ENCODE measurements at regions not wholly inside any gene's neighbourhood (a gene's known extent, or its start where the extent isn't known, plus 50 kb on each side); places are given as distances from the start of the nearest gene placed in this dataset.
"Not testable (repeated sequence)": the region's sequence is repeated elsewhere in the genome, so short reads cannot be mapped to it uniquely, and the experiment has no call there.

GRCh38 chr2:211157211-211157610 lies 600.8 kb downstream of the CPS1 start:
- no peak for DNase-seq

GRCh38 chr2:211157856-211158463 lies 601.6 kb downstream of the CPS1 start:
- DNase-seq: no peak

DNA sequence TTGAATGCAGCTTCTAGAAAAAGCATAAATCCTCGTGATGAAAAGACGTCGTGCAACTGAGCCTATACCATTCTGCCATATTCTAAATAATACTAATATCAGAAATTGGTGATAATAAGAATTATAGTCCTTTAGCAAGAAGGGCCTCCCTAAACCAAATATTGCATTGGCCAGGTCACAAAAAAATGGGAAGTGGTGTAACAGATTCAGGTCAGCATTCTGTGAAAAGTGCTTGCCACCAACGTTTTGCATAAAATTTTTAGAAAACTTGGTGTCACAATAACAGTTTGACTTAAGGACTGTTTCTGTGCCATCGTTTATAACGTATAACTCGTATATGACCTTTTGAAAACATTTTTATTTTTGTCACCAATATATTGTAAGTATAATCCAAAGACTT lies 603.6 kb downstream of the CPS1 start:
- no peak for DNase-seq

DNA sequence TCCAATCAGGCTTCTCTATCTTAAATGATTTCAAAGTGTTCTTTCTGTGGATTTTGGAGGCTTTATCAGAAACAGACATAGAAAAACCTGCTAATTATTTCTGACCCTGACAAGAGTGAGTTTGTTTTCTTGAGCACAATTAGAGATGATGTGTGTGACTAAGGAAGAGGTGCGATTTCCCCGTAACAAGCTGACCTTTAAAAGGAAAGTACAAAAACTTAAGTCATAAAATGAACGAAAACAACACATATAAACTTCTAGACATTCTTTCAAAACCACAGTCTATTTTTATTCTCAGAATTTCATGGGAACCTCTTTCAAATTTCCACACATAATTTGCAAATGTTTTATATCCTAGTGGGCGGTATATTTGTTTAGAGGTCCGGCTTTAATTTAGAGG lies 604.8 kb downstream of the CPS1 start:
- DNase-seq: no peak

DNA sequence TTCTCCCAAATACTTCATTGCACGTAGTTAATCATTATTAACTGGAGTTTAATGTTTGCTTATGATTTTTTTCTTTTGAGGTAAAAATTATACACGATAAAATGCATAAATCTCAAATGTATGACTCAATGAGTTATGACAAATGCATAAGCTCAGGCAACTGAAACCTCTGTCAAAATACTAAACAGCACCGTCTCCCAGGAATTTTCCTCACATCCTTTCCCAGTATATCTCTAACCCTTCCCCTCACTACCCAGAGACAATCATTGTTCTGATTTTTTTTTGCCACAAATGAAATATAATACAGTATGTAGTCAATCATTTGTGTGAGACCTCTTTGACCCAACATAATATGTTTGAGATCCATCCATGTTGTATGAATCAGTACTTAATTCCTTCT lies 606.5 kb downstream of the CPS1 start:
- DNase-seq: no peak

DNA sequence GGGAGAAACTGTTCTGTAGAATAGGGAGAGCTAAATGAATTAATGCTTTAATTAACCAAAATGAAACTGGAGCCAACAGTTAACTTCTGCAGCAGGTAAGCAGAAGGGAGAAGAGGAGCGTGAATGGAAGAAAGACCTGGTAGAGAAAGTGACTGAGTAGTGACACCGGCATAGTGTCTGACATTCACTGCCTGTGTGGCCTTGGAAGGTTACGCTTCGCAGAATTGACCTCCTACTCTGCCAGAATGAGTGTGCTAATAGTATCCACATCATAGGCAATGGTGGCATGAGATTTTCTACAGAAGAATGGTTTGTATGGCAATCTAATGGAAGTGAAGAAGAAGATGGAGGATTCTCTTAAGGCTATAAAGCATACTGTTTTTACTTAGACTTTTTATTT lies 614.4 kb downstream of the CPS1 start:
- no peak for DNase-seq

GRCh38 chr2:211174021-211174420 lies 617.6 kb downstream of the CPS1 start:
- DNase-seq: no peak

GRCh38 chr2:211174631-211175030 lies 618.2 kb downstream of the CPS1 start:
- no peak for DNase-seq

GRCh38 chr2:211175956-211176355 lies 619.6 kb downstream of the CPS1 start:
- no peak for DNase-seq

- DNase-seq: no peak
Observed at GRCh38 chr2:211176514-211177141, 620.2 kb downstream of the CPS1 start.

DNA sequence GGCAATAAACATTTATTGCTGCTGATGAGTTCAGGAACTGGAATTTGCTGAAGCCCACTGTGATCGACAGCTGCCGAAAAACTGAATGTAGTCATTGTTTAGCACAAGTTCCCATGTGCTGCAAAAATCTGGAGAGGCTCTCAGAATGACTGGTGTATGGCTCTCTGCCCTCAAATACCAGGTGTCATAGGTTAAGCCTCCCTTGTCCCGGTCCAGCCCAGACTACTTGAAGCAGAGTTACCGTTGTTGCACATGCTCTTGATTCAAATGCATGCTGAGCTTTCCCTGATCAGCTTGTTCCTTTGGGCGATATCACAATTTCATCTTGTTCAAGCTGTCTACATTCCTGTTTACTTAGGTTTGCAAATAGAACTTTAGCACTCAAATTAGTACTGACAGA lies 625.2 kb downstream of the CPS1 start:
- DNase-seq: no peak

GRCh38 chr2:211187602-211188001 lies 631.2 kb downstream of the CPS1 start:
- DNase-seq: no peak

GRCh38 chr2:211203986-211204385 lies 647.6 kb downstream of the CPS1 start:
- no peak for DNase-seq

- DNase-seq: no peak
Observed at GRCh38 chr2:211204456-211204855, 648.1 kb downstream of the CPS1 start.

- no peak for DNase-seq
Observed at GRCh38 chr2:211204902-211205301, 648.5 kb downstream of the CPS1 start.

DNA sequence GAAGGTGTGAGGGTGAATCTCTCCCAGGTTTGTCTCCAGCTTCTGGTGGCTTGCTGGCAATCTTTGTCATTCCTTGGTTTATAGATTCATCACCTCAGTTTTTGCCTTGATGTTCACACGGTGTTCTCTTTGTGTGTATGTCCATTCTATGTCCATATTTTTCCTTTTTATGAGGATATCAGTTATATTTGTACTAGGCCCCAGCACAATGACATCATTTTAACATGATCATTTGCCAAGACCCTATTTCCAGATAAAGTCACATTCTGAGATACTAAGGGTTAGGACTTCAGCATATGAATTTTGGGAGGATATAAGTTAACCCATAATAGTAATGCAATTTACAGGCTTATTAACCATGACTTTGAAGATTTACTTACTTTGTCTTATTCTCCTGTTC lies 649.0 kb downstream of the CPS1 start:
- no peak for DNase-seq

- DNase-seq: no peak
Observed at GRCh38 chr2:211205836-211206235, 649.4 kb downstream of the CPS1 start.

GRCh38 chr2:211216221-211216620 lies 659.8 kb downstream of the CPS1 start:
- no peak for DNase-seq

DNA sequence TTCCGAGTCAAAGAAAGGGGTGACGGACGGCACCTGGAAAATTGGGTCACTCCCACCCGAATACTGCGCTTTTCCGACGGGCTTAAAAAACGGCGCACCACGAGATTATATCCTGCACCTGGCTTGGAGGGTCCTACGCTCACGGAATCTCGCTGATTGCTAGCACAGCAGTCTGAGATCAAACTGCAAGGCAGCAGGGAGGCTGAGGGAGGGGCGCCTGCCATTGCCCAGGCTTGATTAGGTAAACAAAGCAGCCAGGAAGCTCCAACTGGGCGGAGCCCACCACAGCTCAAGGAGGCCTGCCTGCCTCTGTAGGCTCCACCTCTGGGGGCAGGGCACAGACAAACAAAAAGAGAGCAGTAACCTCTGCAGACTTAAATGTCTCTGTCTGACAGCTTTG lies 663.1 kb downstream of the CPS1 start:
- DNase-seq: not testable (repeated sequence)

- no peak for DNase-seq
Observed at GRCh38 chr2:211225784-211226183, 669.4 kb downstream of the CPS1 start.

DNA sequence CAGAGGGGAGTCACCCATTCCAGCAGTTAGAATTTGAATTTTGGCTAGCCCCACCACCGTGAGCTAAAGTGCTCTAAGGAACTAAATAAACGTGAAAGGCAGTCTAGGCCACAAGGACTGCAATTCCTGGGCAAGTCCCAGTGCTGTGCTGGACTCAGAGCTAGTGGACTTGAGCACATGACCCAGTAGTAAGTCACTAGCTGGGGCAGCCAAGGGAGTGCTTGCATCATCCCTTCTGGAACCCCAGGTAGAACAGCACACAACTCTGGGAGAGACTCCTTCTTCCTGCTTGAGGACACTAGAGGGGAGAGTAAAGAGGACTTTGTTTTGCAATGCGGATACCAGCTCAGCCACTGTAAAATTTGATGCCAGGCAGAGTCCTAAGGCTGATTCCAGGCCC lies 672.2 kb downstream of the CPS1 start:
- no peak for DNase-seq

GRCh38 chr2:211237586-211238275 lies 681.3 kb downstream of the CPS1 start:
- DNase-seq: no peak

- no peak for DNase-seq
Observed at GRCh38 chr2:211241891-211242290, 685.5 kb downstream of the CPS1 start.

DNA sequence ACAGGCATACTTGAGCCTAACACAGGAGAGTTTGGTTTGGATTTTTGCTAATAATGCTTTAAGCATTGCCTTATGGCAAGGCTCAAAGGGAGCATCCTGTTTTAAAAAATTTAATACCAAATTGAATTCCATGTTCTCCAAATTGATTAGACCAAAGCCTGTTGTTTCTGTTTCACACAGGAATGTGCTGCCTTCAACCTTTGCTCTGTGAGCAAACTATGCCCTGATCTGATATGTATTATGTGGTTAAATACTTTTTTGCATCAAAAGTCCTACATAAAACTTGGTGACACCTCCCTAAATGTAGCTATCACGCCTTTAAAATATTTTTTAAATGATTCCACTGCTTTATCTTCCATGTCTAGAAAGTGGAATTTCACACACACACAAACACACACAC lies 691.4 kb downstream of the CPS1 start:
- no peak for DNase-seq

DNA sequence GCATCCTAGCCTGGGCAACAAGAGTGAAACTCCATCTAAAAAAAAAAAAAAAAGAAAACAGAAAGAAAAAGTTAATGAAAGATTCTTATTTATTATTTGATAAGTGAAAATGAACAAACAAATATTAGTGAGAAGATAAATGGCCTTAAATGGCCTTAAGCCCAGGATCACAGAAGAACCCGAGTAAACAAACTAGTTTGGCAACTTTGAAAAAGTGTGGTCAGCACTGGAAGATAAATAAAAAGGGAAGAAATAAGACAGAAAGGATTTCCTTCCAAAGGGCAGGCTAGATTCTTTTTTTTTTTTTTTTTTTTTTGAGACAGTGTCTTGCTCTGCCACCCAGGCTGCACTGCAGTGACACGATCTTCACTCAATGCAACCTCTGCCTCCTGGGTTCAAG lies 692.4 kb downstream of the CPS1 start:
- no peak for DNase-seq

Data from DMS79 treated with DMSO at 0.1 percent for 48 hours (cell line).